ENCODE measurements at regions not wholly inside any gene's neighbourhood (a gene's known extent, or its start where the extent isn't known, plus 50 kb on each side); places are given as distances from the start of the nearest gene placed in this dataset.
A peak's percentile ranks its signal among the peaks of the same experiment; 100 is the strongest.

- DNase-seq, result peak in 5 of 14 experiments; percentile 3 to 26 (median 18)
- POLR2A ChIA-PET, result no interaction called here
- peak; percentile 37 for TF ChIP-seq CTCF (IDR thresholded peaks at IDR 0.05)
- H3K27me3 ChIP-seq (ENCODE audit: control insufficient read depth in 1 of 2, insufficient read depth in 2 of 2, low read length in 2 of 2), result peaks cover 6 to 15% of the 10 kb centered on the region in 2 experiments
- no peaks in the 10 kb centered on the region for H3K4me1 Mint-ChIP-seq (ENCODE audit: low read depth)
- H3K27me3 Mint-ChIP-seq, result peaks cover 58% of the 10 kb centered on the region
- no peak overlapping the region for H3K4me3 Mint-ChIP-seq
- H3K36me3 ChIP-seq (ENCODE audit: insufficient read depth, low read length), result no peaks in the 10 kb centered on the region
- no peak overlapping the region for H3K27ac Mint-ChIP-seq
- no peak overlapping the region for H3K27ac ChIP-seq (ENCODE audit: low read depth in 1 of 2, low read length in 2 of 2)
- CTCF ChIA-PET, result no interaction called here
- H3K36me3 Mint-ChIP-seq (ENCODE audit: low read depth), result no peaks in the 10 kb centered on the region
- H3K4me1 ChIP-seq (ENCODE audit: insufficient read depth, low read length), result peaks cover 6% of the 10 kb centered on the region
- no peak overlapping the region for H3K4me3 ChIP-seq (ENCODE audit: low read length)
- H3K9me3 Mint-ChIP-seq, result no peaks in the 10 kb centered on the region
- intact Hi-C loops (cut with DNase I, micrococcal nuclease), result no loop called here
- H3K9me3 ChIP-seq (ENCODE audit: control insufficient read depth in 1 of 2, insufficient read depth in 1 of 2, low read length in 2 of 2), result peaks cover 0 to 7% of the 10 kb centered on the region in 2 experiments
- ATAC-seq (ENCODE audit: poor library complexity), result no peak
Observed at GRCh38 chr7:131692131-131692960, 135.9 kb upstream of the PODXL start.

- no peaks in the 10 kb centered on the region for H3K4me1 Mint-ChIP-seq (ENCODE audit: low read depth)
- no peak for TF ChIP-seq CTCF (IDR thresholded peaks at IDR 0.05)
- H3K27me3 ChIP-seq (ENCODE audit: control insufficient read depth in 1 of 2, insufficient read depth in 2 of 2, low read length in 2 of 2), result peaks cover 6 to 15% of the 10 kb centered on the region in 2 experiments
Observed at GRCh38 chr7:131691454-131692130, 135.2 kb upstream of the PODXL start.

GRCh38 chr7:131690441-131690840 lies 134.0 kb upstream of the PODXL start:
- H3K4me1 Mint-ChIP-seq (ENCODE audit: low read depth), result no peaks in the 10 kb centered on the region
- H3K36me3 ChIP-seq (ENCODE audit: insufficient read depth, low read length), result no peaks in the 10 kb centered on the region
- no peaks in the 10 kb centered on the region for H3K9me3 Mint-ChIP-seq
- H3K27me3 Mint-ChIP-seq, result peaks cover 67% of the 10 kb centered on the region
- no peak overlapping the region for H3K27ac Mint-ChIP-seq
- H3K4me3 Mint-ChIP-seq, result no peak overlapping the region
- ChIA-PET POLR2A (no interaction called here), CTCF (no interaction called here)
- H3K4me3 ChIP-seq (ENCODE audit: low read length), result no peak overlapping the region
- peaks cover 6% of the 10 kb centered on the region for H3K4me1 ChIP-seq (ENCODE audit: insufficient read depth, low read length)
- H3K27ac ChIP-seq (ENCODE audit: low read depth in 1 of 2, low read length in 2 of 2), result no peak overlapping the region
- intact Hi-C loops (cut with DNase I, micrococcal nuclease), result no loop called here
- no peaks in the 10 kb centered on the region for H3K36me3 Mint-ChIP-seq (ENCODE audit: low read depth)
- TF ChIP-seq CTCF (IDR thresholded peaks at IDR 0.05), result no peak
- H3K27me3 ChIP-seq (ENCODE audit: control insufficient read depth in 1 of 2, insufficient read depth in 2 of 2, low read length in 2 of 2), result peaks cover 6 to 15% of the 10 kb centered on the region in 2 experiments
- DNase-seq, result no peak
- H3K9me3 ChIP-seq (ENCODE audit: control insufficient read depth in 1 of 2, insufficient read depth in 1 of 2, low read length in 2 of 2), result peaks cover 0 to 7% of the 10 kb centered on the region in 2 experiments
- no peak for ATAC-seq (ENCODE audit: poor library complexity)

More at GRCh38 chr7:131691454-131692130, 135.2 kb upstream of the PODXL start:
- no peak overlapping the region for H3K27ac ChIP-seq (ENCODE audit: low read depth in 1 of 2, low read length in 2 of 2)
- no peak overlapping the region for H3K27ac Mint-ChIP-seq
- H3K9me3 ChIP-seq (ENCODE audit: control insufficient read depth in 1 of 2, insufficient read depth in 1 of 2, low read length in 2 of 2), result peaks cover 0 to 7% of the 10 kb centered on the region in 2 experiments
- intact Hi-C loops (cut with DNase I, micrococcal nuclease), result no loop called here
- H3K4me3 Mint-ChIP-seq, result no peak overlapping the region
- H3K27me3 Mint-ChIP-seq, result peaks cover 63% of the 10 kb centered on the region
- H3K36me3 ChIP-seq (ENCODE audit: insufficient read depth, low read length), result no peaks in the 10 kb centered on the region
- no peak for DNase-seq
- no peak for ATAC-seq (ENCODE audit: poor library complexity)
- no peaks in the 10 kb centered on the region for H3K36me3 Mint-ChIP-seq (ENCODE audit: low read depth)
- H3K4me1 ChIP-seq (ENCODE audit: insufficient read depth, low read length), result peaks cover 6% of the 10 kb centered on the region
- CTCF ChIA-PET, result no interaction called here
- H3K9me3 Mint-ChIP-seq, result no peaks in the 10 kb centered on the region
- H3K4me3 ChIP-seq (ENCODE audit: low read length), result no peak overlapping the region
- POLR2A ChIA-PET, result interaction anchor here (0.6 kb wide), 1 partner anchor 25 kb away, joined by 3 read pairs; no protein-coding TSS in a partner anchor
